HCT116 (cell line): ENCODE measurements at regions not wholly inside any gene's neighbourhood (a gene's known extent, or its start where the extent isn't known, plus 50 kb on each side); places are given as distances from the start of the nearest gene placed in this dataset.

Experiments
- ATAC-seq: fragments of 200-7000 bp; cut with Tn5 transposase; 2 replicates; pipeline ENCODE4 v1.9.1; 2020; ENCODE audit warnings: mild to moderate bottlenecking, moderate library complexity
- BruUV-seq: library from RNA; stranded (reverse); fragments of 400-500 nt; replicated peaks from 2 replicates; lab custom pipeline; 2021; lab: Mats Ljungman, UMichigan
- CTCF ChIA-PET: fragments of 300-600 bp; sonication (Branson Sonifier 250); formaldehyde crosslinking; loops from one replicate; lab custom pipeline; 2021; ENCODE audit warnings: antibody characterized with exemption; lab: Charles Lee
- POLR2A ChIA-PET: fragments of 300-600, 350-600 bp; sonication (Branson Sonifier 250); formaldehyde crosslinking; loops from one replicate; lab custom pipeline; 2021; ENCODE audit warnings: antibody characterized with exemption; lab: Charles Lee
- RAD21 ChIA-PET, 2 experiments: fragments of 300-600 bp; sonication (Branson Sonifier 250); formaldehyde crosslinking; loops; one replicate each; lab custom pipeline; 2023; ENCODE audit warnings: low total read pairs in 2 of 2; ENCODE audit not compliant: uncharacterized antibody in 2 of 2, unreplicated experiment in 2 of 2, low non-redundant PET in 1 of 2; lab: Charles Lee
- DNase-seq: peaks from one replicate; pipeline ENCODE4 v3.0.0-alpha.2; 2010; ENCODE audit warnings: low read depth, low spot score
- H2AFZ ChIP-seq: fragments of 200-600 bp; shearing (Covaris generic), sonication (generic); 2 replicates; pipeline ENCODE4 v1.6.1; 2017; ENCODE audit warnings: low read depth, mixed run types, mixed read lengths, antibody characterized with exemption, low read length; ENCODE audit not compliant: poor library complexity, severe bottlenecking
- H3K27ac ChIP-seq: 2 replicates; pipeline ENCODE4 v1.5.1; 2012; ENCODE audit warnings: low read depth, low read length
- H3K27me3 ChIP-seq: fragments of 200-600 bp; sonication (generic); 2 replicates; pipeline ENCODE4 v1.6.1; 2016; ENCODE audit warnings: mixed run types, low read length, mixed read lengths; ENCODE audit not compliant: insufficient read depth
- H3K36me3 ChIP-seq, 2 experiments: fragments of 200-500 bp in 1 of 2; fragments of 200-600 bp in 1 of 2; sonication (Bioruptor generic) in 1 of 2; sonication (generic) in 1 of 2; 2 replicates each; pipeline versions ENCODE4 v1.5.1 to v1.6.1; 2014 to 2016; ENCODE audit warnings: low read length in 2 of 2, inconsistent platforms in 1 of 2, mixed read lengths in 1 of 2, mixed run types in 1 of 2; ENCODE audit not compliant: insufficient read depth in 2 of 2, control insufficient read depth in 1 of 2
- H3K4me1 ChIP-seq, 2 experiments: fragments of 200-600 bp in 1 of 2; sonication (generic) in 1 of 2; 2 replicates each; pipeline versions ENCODE4 v1.5.1 to v1.6.1; 2012 to 2017; ENCODE audit warnings: low read length in 2 of 2, inconsistent platforms in 1 of 2, mild to moderate bottlenecking in 1 of 2, mixed read lengths in 1 of 2, mixed run types in 1 of 2, moderate library complexity in 1 of 2; ENCODE audit not compliant: insufficient read depth in 2 of 2, control insufficient read depth in 1 of 2
- H3K4me2 ChIP-seq: fragments of 200-600 bp; sonication (generic); 2 replicates; pipeline ENCODE4 v1.6.1; 2017; ENCODE audit warnings: mixed run types, low read length, mixed read lengths
- H3K4me3 ChIP-seq, 2 experiments: fragments of 200-600 bp in 1 of 2; sonication (generic) in 1 of 2; replicated peaks in 1 of 2; 2 replicates each; pipeline ENCODE4 v1.5.1; 2011 to 2016; ENCODE audit warnings: low read length in 2 of 2, control low read depth in 1 of 2, low read depth in 1 of 2, mild to moderate bottlenecking in 1 of 2, mixed read lengths in 1 of 2, mixed run types in 1 of 2
- H3K79me2 ChIP-seq: fragments of 200-600 bp; sonication (generic); 2 replicates; pipeline ENCODE4 v1.6.1; 2017; ENCODE audit warnings: mild to moderate bottlenecking, mixed run types, low read length, moderate library complexity, mixed read lengths; ENCODE audit not compliant: insufficient read depth
- H3K9ac ChIP-seq: fragments of 200-600 bp; sonication (generic); 2 replicates; pipeline ENCODE4 v1.6.1; 2016; ENCODE audit warnings: low read length, mixed read lengths
- H3K9me2 ChIP-seq: fragments of 200-600 bp; sonication (generic), shearing (Covaris generic); 2 replicates; pipeline ENCODE4 v1.6.1; 2017; ENCODE audit warnings: mixed run types, mild to moderate bottlenecking, moderate library complexity; ENCODE audit not compliant: insufficient read depth
- H3K9me3 ChIP-seq, 2 experiments: fragments of 200-500 bp in 1 of 2; fragments of 200-600 bp in 1 of 2; sonication (Bioruptor generic) in 1 of 2; sonication (generic) in 1 of 2; 2 replicates each; pipeline ENCODE4 v1.6.1; 2014 to 2017; ENCODE audit warnings: low read length in 2 of 2, mixed read lengths in 2 of 2, inconsistent platforms in 1 of 2, low read depth in 1 of 2, mild to moderate bottlenecking in 1 of 2, mixed run types in 1 of 2, moderate library complexity in 1 of 2; ENCODE audit not compliant: control insufficient read depth in 1 of 2, insufficient read depth in 1 of 2
- H4K20me1 ChIP-seq: fragments of 200-600 bp; sonication (generic), shearing (Covaris generic); 2 replicates; pipeline ENCODE4 v1.6.1; 2017; ENCODE audit warnings: mixed run types, mild to moderate bottlenecking, moderate library complexity; ENCODE audit not compliant: insufficient read depth
- ATF3 ChIP-seq: IDR thresholded peaks from 2 replicates; pipeline ENCODE4 v1.6.1; 2012
- CBX3 ChIP-seq: IDR thresholded peaks from 2 replicates; pipeline ENCODE4 v1.6.1; 2012; ENCODE audit warnings: low read depth
- CEBPB ChIP-seq: IDR thresholded peaks from 2 replicates; pipeline ENCODE4 v1.6.1; 2012; ENCODE audit warnings: low read depth
- CTCF ChIP-seq, 3 experiments: fragments of 200-600 bp in 1 of 3; sonication (generic) in 1 of 3; IDR thresholded peaks in 2 of 3; conservative IDR thresholded peaks in 1 of 3; 2 replicates each; pipeline ENCODE4 v1.5.1; 2012 to 2017; ENCODE audit warnings: low read depth in 2 of 3, low read length in 2 of 3, antibody characterized with exemption in 1 of 3, borderline replicate concordance in 1 of 3, control low read depth in 1 of 3, mild to moderate bottlenecking in 1 of 3, mixed read lengths in 1 of 3, mixed run types in 1 of 3, moderate library complexity in 1 of 3; ENCODE audit not compliant: insufficient read depth in 1 of 3
- EGR1 ChIP-seq: IDR thresholded peaks from 2 replicates; pipeline ENCODE4 v1.6.1; 2012; ENCODE audit warnings: low read depth
- ELF1 ChIP-seq: IDR thresholded peaks from 2 replicates; pipeline ENCODE4 v1.6.1; 2012; ENCODE audit warnings: low read depth, borderline replicate concordance
- EZH2 ChIP-seq: fragments of 200-600 bp; sonication (generic); IDR thresholded peaks from 2 replicates; pipeline ENCODE4 v1.6.1; 2017; ENCODE audit warnings: antibody characterized with exemption, mixed run types
- FOSL1 ChIP-seq: IDR thresholded peaks from 2 replicates; pipeline ENCODE4 v1.6.1; 2012; ENCODE audit warnings: low read depth
- JUND ChIP-seq: IDR thresholded peaks from 2 replicates; pipeline ENCODE4 v1.6.1; 2012
- MAX ChIP-seq: IDR thresholded peaks from 2 replicates; pipeline ENCODE4 v1.6.1; 2012
- POLR2A ChIP-seq: IDR thresholded peaks from 2 replicates; pipeline ENCODE4 v1.7.0; 2011; ENCODE audit warnings: borderline replicate concordance; ENCODE audit not compliant: insufficient read depth, insufficient read length; ENCODE audit errors: extremely low read depth
- RAD21 ChIP-seq: IDR thresholded peaks from 2 replicates; pipeline ENCODE4 v1.6.1; 2012; ENCODE audit warnings: low read depth, mild to moderate bottlenecking
- SRF ChIP-seq: IDR thresholded peaks from 2 replicates; pipeline ENCODE4 v1.6.1; 2012; ENCODE audit warnings: low read depth
- TCF7L2 ChIP-seq: IDR thresholded peaks from 2 replicates; pipeline ENCODE4 v1.7.0; 2011; ENCODE audit warnings: borderline replicate concordance, inconsistent platforms; ENCODE audit not compliant: insufficient read depth, insufficient read length; ENCODE audit errors: extremely low read depth
- YY1 ChIP-seq: IDR thresholded peaks from 2 replicates; pipeline ENCODE4 v1.6.1; 2011; ENCODE audit warnings: low read length, low read depth, moderate library complexity, mild to moderate bottlenecking; ENCODE audit not compliant: insufficient replicate concordance; ENCODE audit errors: extremely low read depth
- ZFX ChIP-seq: fragments of 450-650 bp; IDR thresholded peaks from 2 replicates; pipeline ENCODE4 v1.6.1; 2017
- intact Hi-C: fragments of 100-400 bp; cut with micrococcal nuclease; formaldehyde crosslinking; loops from 2 replicates; pipeline ENCODE4 v1.10.0; 2022

GRCh38 chr17:13943909-13944308, 125.4 kb upstream of the COX10 start:
- DNase-seq (no peak), ATAC-seq (no peak)
- Histone ChIP-seq H3K4me1 (peaks cover 0 to 5% of the 10 kb centered on the region in 2 experiments; a peak in 1 of 4 replicates), H3K4me2 (no peak overlapping the region), H3K27me3 (no peaks in the 10 kb centered on the region), H3K79me2 (no peaks in the 10 kb centered on the region), H3K27ac (no peak overlapping the region), H4K20me1 (no peaks in the 10 kb centered on the region), H2AFZ (no peak overlapping the region), H3K36me3 (no peaks in the 10 kb centered on the region), H3K4me3 (no peak overlapping the region), H3K9ac (no peak overlapping the region), H3K9me2 (no peaks in the 10 kb centered on the region), H3K9me3 (no peaks in the 10 kb centered on the region)
- TF ChIP-seq ZFX (no peak), ELF1 (no peak), TCF7L2 (no peak), CBX3 (no peak)
- ChIA-PET RAD21 (no interaction called here), CTCF (no interaction called here), POLR2A (no interaction called here)
- intact Hi-C loops: no loop called here
- no TSS peak for BruUV-seq

GRCh38 chr17:13947499-13947898, 121.8 kb upstream of the COX10 start:
- DNase-seq (no peak), ATAC-seq (no peak)
- no peaks in the 10 kb centered on the region for H4K20me1 ChIP-seq
- no peak overlapping the region for H3K4me2 ChIP-seq
- H3K27me3 ChIP-seq: no peaks in the 10 kb centered on the region
- POLR2A ChIA-PET: no interaction called here
- no peaks in the 10 kb centered on the region for H3K9me2 ChIP-seq
- H3K9me3 ChIP-seq: no peaks in the 10 kb centered on the region
- no peak overlapping the region for H3K27ac ChIP-seq
- no peaks in the 10 kb centered on the region for H3K79me2 ChIP-seq
- no peak overlapping the region for H2AFZ ChIP-seq
- intact Hi-C loops: no loop called here
- H3K36me3 ChIP-seq: no peaks in the 10 kb centered on the region
- no peak overlapping the region for H3K9ac ChIP-seq
- no peak overlapping the region for H3K4me3 ChIP-seq
- TF ChIP-seq ZFX (no peak), EZH2 (no peak), ATF3 (no peak), FOSL1 (no peak), MAX (no peak), POLR2A (no peak), TCF7L2 (no peak), YY1 (no peak), CEBPB (no peak), JUND (no peak), CTCF (IDR thresholded peaks at IDR 0.05 in 2 of 3, conservative IDR thresholded peaks at IDR 0.05 in 1 of 3; ENCODE audit: borderline replicate concordance in 1 of 3, insufficient read depth in 1 of 3, low read depth in 2 of 3, low read length in 2 of 3) (no peak), EGR1 (no peak), SRF (no peak), RAD21 (no peak), CBX3 (no peak)
- TF ChIP-seq, all 23 proteins: peak for 0
- RAD21 ChIA-PET: no interaction called here
- H3K4me1 ChIP-seq: no peaks in the 10 kb centered on the region
- no TSS peak for BruUV-seq
- CTCF ChIA-PET: no interaction called here
